GM12892 (cell line): ENCODE measurements at regions not wholly inside any gene's neighbourhood (a gene's known extent, or its start where the extent isn't known, plus 50 kb on each side); places are given as distances from the start of the nearest gene placed in this dataset.

Source experiments
- DNase-seq: peaks from one replicate; pipeline ENCODE4 v3.0.0; 2011; ENCODE audit not compliant: insufficient read length
- FAIRE-seq: peaks from 2 replicates; lab custom pipeline; 2011; peaks lifted over from hg19 to GRCh38; lab: Jason Lieb, UNC
- POLR2A ChIP-seq: IDR thresholded peaks from 2 replicates; pipeline ENCODE4 v1.6.1; 2011; ENCODE audit warnings: low read depth, low read length, control low read depth
- POLR2AphosphoS5 ChIP-seq: IDR thresholded peaks from 2 replicates; pipeline ENCODE4 v1.6.1; 2011; ENCODE audit warnings: low read depth, low read length, control low read depth
- TAF1 ChIP-seq: IDR thresholded peaks from 2 replicates; pipeline ENCODE4 v1.6.1; 2011; ENCODE audit warnings: low read depth, mild to moderate bottlenecking, control low read depth, low read length, borderline replicate concordance

DNA sequence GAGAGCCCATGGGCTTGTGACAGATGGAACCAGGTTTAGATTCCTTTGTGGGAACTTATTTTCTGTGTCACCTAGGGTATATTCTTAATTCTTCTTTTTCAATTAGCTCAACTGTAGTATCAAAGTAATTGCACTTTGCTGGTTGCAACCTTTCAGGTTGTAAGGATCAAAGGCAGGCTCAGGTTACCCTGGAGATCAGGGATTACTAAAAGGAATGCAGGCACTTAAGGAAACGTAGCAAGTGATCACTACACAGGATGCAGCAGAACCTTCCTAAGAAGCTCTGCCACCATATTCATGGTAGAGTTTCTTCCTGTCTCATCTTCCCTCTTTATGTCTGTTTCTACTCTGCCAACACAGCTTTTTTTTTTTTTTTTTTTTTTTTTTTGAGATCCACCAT lies 133.2 kb upstream of the JAG1 start:
- TF ChIP-seq POLR2AphosphoS5: no peak
- TF ChIP-seq POLR2A: no peak
- TF ChIP-seq TAF1: no peak
- DNase-seq (no peak), FAIRE-seq (no peak)

DNA sequence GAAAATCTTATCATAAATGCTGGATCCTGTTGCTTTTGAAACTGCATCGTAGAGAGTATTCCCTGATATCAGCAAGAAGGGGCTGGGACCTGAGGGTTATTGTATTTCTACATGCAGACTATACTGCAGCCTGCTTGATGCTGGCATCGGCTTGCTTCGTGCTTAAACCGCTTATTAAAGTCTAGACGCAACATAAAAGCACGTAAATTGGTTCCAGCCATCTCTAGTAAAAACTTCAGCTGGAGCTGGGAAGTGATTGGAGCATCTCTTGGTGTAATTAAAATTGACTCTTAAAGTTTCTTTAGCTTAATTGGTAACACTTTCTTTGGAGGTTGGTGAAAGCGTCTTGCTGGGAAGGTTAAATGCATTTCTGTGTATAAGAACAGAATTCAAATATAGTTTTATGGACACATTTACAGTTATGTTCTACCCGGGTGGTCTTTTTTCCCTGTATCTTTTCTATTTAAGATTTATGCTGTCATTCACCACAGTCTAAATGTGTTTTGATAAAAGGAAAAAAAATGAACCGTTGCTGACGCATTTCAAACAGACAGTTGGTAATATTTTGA lies 139.0 kb upstream of the JAG1 start:
- no peak for FAIRE-seq
- no peak for DNase-seq
- TF ChIP-seq TAF1 (no peak), POLR2AphosphoS5 (no peak), POLR2A (no peak)

DNA sequence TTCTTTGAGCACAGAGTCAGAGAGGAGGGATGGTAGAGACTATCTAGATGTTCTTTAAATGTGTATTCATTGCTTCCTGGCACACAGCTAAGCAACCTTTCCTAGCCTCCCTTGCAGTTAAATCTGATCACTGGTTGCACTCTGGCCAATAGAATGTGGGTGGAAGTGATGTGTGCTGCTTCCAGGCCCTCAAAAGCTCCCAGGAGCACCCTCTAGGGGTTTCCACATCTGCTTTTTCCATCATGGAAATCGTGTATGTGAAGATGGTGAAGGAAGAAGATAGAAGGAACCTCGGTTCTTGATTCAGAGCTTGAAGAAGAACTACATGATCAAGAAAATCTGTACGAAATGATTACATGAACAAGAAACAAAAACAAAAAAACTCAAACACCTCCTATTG lies 149.8 kb upstream of the JAG1 start:
- DNase-seq (no peak), FAIRE-seq (no peak)
- TF ChIP-seq TAF1 (no peak), POLR2A (no peak), POLR2AphosphoS5 (no peak)

DNA sequence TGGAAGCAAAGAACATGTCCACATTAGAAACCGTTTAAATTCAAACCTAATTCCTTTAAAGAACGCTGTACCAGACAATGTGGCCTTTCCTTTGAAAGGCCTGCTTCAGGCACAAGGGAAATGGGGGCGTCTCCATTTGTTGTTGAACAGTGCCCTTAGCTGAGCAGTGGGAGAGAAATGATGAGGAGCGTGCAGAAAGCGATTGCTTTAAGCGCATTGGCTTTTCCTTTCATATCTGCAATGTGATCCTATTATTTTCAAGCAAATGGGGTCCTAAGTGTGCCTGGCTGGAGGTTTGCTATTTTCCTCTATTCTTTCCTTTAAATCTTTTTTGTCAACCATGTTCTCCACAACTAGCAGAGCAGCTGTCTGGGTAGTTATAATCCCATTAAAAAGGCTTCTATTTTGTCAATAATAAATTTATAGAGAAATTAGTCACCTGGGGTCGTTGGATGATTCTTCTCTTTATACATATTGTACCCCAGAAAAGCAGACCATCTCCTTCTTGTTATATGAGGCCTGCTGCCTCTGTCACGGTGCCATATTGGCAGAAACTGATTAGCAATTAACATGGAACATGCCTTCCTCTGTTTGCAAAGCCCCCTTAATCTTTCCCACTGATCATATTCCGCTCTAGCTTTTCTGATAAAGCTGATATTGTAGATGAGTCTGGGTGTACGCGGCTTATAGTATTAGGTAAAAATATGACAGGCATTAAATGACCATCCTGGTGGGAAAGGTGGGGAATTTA lies 151.1 kb upstream of the JAG1 start:
- no peak for TF ChIP-seq POLR2AphosphoS5
- TF ChIP-seq POLR2A: no peak
- TF ChIP-seq TAF1: no peak
- DNase-seq (no peak), FAIRE-seq (no peak)

DNA sequence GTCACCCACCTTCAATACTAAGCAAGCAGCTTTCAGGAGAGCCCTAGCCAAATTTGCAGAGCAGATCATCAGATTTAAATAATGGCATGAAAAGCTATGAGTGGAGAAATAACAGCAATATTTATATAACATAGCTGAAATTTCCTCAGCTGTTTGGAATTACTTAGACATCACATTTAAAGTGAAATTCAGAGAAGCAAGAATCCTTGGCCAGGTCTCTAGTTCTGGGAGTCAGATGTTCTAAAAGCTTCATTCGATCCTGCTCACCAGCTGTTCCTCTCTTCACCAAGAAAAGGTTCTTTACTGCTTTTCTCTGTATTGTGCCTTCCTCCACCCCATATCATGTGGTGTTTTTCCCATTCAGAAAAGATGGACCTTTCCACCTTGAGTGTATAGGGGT lies 152.3 kb upstream of the JAG1 start:
- TF ChIP-seq POLR2AphosphoS5: no peak
- TF ChIP-seq TAF1: no peak
- no peak for TF ChIP-seq POLR2A
- no peak for DNase-seq
- FAIRE-seq: no peak

DNA sequence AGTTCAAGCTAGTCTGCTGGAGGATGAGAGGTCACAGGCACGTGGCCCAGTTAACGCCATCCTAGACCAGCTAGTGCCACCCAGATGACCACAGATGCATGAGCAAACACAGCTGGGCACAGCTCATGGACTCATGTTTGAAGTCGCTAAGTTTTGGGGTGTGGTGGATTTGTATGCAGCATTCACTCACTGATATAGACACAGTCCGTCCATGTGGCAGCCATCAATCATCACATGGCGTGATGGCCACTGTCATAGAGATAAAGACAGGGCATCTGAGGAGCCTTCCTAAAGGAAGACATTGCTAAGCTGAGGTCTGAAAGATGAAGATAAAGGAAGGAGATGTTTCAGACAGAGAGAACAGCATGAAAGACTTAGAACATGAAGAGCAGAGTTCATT lies 154.4 kb upstream of the JAG1 start:
- FAIRE-seq: no peak
- TF ChIP-seq POLR2AphosphoS5 (no peak), POLR2A (no peak), TAF1 (no peak)
- DNase-seq: no peak

DNA sequence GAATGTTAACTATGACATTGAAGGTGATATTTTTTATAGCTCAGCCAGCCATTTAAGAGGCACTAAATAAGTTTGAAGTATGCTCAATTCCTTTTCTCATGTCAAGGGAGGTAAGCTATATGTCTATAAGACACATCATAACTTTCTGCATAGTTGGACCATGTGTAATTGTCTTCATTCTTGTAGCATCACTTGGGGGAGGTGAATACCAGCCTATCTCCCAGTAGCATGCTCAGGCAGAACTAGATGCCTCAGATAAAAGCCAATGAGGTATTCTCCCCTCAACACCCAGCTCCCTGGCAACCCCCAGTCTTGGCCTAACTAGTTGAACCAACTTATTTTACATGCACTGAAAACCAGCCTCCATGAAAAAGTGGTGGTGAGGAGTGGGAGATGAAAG lies 158.3 kb upstream of the JAG1 start:
- no peak for FAIRE-seq
- no peak for DNase-seq
- TF ChIP-seq TAF1 (no peak), POLR2A (no peak), POLR2AphosphoS5 (no peak)

DNA sequence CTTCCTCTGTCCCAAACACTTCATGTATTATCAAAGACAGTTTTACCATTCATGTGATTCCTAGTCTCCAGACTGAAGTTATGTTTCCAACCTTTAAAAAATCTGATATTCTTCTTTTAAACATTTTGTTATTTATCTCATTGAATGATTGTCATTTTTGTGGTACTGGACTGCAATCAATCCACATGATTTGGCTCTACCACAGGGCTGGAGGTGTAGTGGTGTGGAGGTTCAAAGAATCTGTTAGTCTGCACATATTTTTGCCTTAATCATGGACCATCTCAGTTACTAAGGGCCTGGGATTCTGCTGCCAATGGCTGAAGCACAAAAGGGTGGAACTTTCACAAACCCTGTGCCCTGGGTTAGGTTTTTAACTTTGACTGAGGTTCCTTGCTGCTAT lies 164.1 kb upstream of the JAG1 start:
- FAIRE-seq: no peak
- no peak for DNase-seq
- TF ChIP-seq POLR2AphosphoS5 (no peak), POLR2A (no peak), TAF1 (no peak)

DNA sequence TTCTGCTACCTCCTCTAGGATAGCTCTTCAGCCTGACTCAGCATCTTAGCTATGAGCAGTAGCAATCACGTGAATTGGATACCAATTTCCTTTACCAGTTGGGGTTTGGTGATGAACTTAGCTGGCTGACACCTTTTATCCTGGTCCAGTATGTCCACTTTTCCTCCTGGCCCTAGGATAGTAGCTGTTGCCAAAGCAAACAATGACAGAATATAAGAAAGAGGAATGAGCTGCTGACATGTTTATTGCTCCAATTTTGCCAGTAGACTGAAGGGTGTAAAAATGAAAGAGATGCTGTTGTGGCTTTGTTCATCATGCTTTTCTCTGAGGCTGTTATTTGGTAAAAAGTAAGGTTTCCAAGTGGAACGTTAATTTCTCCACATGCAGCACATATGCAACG lies 168.3 kb upstream of the JAG1 start:
- DNase-seq (no peak), FAIRE-seq (no peak)

DNA sequence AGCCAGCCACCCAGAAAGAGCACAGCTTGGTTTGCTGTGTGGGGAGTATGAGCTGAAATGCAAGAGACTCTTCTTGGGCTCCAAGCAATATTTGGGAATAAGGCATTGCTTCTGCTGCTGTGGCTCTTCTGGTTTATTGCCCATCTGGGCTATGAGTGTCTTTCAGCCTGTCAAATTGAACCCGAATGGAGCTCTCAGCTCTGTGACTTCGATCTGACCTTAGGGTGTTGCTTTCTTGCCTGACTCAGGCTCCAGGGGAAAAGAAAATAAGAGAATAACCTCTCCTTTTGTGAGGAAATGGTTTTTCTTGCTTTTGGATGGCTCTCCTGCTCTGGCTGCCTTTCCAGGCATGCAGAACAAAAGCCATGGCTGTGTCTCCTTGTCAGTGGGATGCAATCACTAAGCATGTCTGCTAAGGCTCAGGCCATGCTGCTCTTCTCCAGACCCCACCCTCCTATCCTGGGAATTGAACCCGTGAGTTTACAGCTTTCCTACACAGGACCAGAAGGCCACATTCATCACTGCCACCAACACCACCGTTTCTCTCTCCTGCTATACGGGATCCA lies 169.4 kb upstream of the JAG1 start:
- TF ChIP-seq POLR2AphosphoS5: no peak
- TF ChIP-seq POLR2A: no peak
- no peak for TF ChIP-seq TAF1
- DNase-seq (no peak), FAIRE-seq (no peak)

More for the DNA sequence above, 168.3 kb upstream of the JAG1 start:
- TF ChIP-seq TAF1 (no peak), POLR2A (no peak), POLR2AphosphoS5 (no peak)

DNA sequence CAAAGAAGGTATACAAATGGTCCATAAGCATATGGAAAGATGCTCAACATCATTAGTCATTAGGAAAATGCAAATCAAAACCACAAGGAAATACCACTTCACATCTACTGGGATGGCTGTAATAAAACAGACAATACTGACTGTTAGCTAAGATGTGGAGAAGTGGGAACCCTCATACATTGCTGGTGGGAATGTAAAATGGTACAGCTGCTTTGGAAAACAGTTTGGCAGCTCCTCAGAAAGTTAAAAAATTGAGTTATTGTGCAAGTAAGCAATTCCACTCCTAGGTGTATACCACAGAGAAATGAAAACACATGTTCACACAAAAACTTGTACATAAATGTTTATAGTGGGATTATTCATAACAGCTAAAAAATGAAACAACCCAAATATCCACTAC lies 173.0 kb upstream of the JAG1 start:
- FAIRE-seq: no peak
- DNase-seq: no peak

DNA sequence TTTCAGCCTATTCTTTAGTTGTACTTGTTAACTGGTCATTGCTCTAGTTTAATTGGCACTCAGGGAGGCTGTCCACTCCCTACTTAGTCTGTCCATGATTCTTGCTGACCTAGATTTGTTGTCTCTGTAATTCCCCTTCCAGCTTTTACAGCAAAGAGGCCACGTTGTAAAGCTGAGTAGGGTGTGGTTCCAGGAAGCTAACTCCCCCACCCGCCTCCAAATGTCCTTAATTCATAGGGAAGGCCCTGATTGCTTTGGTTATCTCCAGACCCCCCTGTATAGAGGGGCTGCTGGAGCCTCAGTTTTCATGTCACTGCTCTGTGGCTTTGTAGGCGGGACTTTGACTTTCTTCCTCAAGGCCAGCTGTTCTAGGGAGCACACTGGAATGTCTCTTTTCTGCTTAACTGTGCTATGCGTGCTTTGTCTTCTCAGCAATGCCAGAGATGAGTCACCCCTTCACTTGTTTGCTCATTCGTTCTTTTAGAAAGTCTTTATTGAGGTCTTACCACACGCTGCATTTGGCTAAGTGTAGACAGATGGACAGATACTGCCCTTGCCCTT lies 175.1 kb upstream of the JAG1 start:
- no peak for TF ChIP-seq POLR2A
- TF ChIP-seq TAF1: no peak
- TF ChIP-seq POLR2AphosphoS5: no peak
- FAIRE-seq (no peak), DNase-seq (no peak)

More for the DNA sequence above, 173.0 kb upstream of the JAG1 start:
- TF ChIP-seq POLR2AphosphoS5 (no peak), TAF1 (no peak), POLR2A (no peak)
